A549 (cell line): ENCODE measurements at regions not wholly inside any gene's neighbourhood (a gene's known extent, or its start where the extent isn't known, plus 50 kb on each side); places are given as distances from the start of the nearest gene placed in this dataset.

ENCODE experiments used
- CEBPB ChIP-seq, 2 experiments: fragments of >200 bp in 1 of 2; sonication (Bioruptor Twin) in 1 of 2; formaldehyde crosslinking in 1 of 2; IDR thresholded peaks; 2 replicates each; pipeline ENCODE4 v1.6.1; 2012 to 2016
- CTCF ChIP-seq: fragments of >200 bp; sonication (Bioruptor Twin); formaldehyde crosslinking; IDR thresholded peaks from 3 replicates; pipeline ENCODE4 v1.5.1; 2016
- EP300 ChIP-seq, 2 experiments: fragments of >200 bp; sonication (Bioruptor Twin); formaldehyde crosslinking; IDR thresholded peaks; 2 replicates in 1 of 2; 3 replicates in 1 of 2; pipeline ENCODE4 v1.6.1; 2016 to 2017
- ESRRA ChIP-seq: fragments of 150-350 bp; IDR thresholded peaks from 2 replicates; pipeline ENCODE4 v1.6.1; 2014; ENCODE audit warnings: mild to moderate bottlenecking, low read length, borderline replicate concordance
- HOXA7 ChIP-seq: fragments of 250-450 bp; sonication (Bioruptor Pico); IDR thresholded peaks from 2 replicates; pipeline ENCODE4 v1.5.0; 2020; ENCODE audit warnings: mild to moderate bottlenecking, moderate library complexity
- MAFK ChIP-seq: fragments of 450-650 bp; IDR thresholded peaks from 2 replicates; pipeline ENCODE4 v1.6.1; 2014; ENCODE audit not compliant: partially characterized antibody
- MAX ChIP-seq: IDR thresholded peaks from 2 replicates; pipeline ENCODE4 v1.6.1; 2012
- POLR2A ChIP-seq: IDR thresholded peaks from 2 replicates; pipeline ENCODE4 v1.6.1; 2012; ENCODE audit warnings: mild to moderate bottlenecking, low read length
- RAD21 ChIP-seq, 2 experiments: fragments of >200 bp in 1 of 2; sonication (Bioruptor Twin) in 1 of 2; formaldehyde crosslinking in 1 of 2; IDR thresholded peaks in 1 of 2; conservative IDR thresholded peaks in 1 of 2; 2 replicates in 1 of 2; 3 replicates in 1 of 2; pipeline ENCODE4 v1.6.1; 2012 to 2018; ENCODE audit warnings: inconsistent platforms in 1 of 2
- REST ChIP-seq: fragments of 200-600 bp; sonication (generic); IDR thresholded peaks from 2 replicates; pipeline ENCODE4 v1.6.1; 2016; ENCODE audit warnings: antibody characterized with exemption, mild to moderate bottlenecking, moderate library complexity
- RFX5 ChIP-seq: fragments of 450-650 bp; IDR thresholded peaks from 2 replicates; pipeline ENCODE4 v1.7.1; 2014; ENCODE audit warnings: antibody characterized with exemption, mild to moderate bottlenecking, moderate library complexity
- ZFP36 ChIP-seq: fragments of 450-650 bp; IDR thresholded peaks from 2 replicates; pipeline ENCODE4 v1.6.1; 2014; ENCODE audit warnings: borderline replicate concordance; ENCODE audit not compliant: partially characterized antibody

GRCh38 chr20:1830240-1830639 lies 65.0 kb upstream of the SIRPA start:
- TF ChIP-seq POLR2A = no peak
- TF ChIP-seq REST = no peak
- no peak for TF ChIP-seq CTCF
- TF ChIP-seq HOXA7 (CRISPR knock-in tag) = no peak
- TF ChIP-seq RAD21 (conservative IDR thresholded peaks at IDR 0.05 in 1 of 2, IDR thresholded peaks at IDR 0.05 in 1 of 2) = peak in 1 of 2 experiments; percentile 7; a peak in 1 of 5 replicates
- TF ChIP-seq ESRRA = no peak
- TF ChIP-seq CEBPB (IDR thresholded peaks at IDR 0.05) = no peak
- TF ChIP-seq EP300 (IDR thresholded peaks at IDR 0.05) = peak in 1 of 2 experiments; percentile 57; a peak in 1 of 5 replicates
- no peak for TF ChIP-seq ZFP36
- peak; percentile 49; the same call in 1 of the 2 replicates for TF ChIP-seq MAX
- no peak for TF ChIP-seq MAFK
- no peak for TF ChIP-seq RFX5
